Epithelial cell of esophagus (primary cell): ENCODE measurements at regions not wholly inside any gene's neighbourhood (a gene's known extent, or its start where the extent isn't known, plus 50 kb on each side); places are given as distances from the start of the nearest gene placed in this dataset.

Experiments
- DNase-seq: peaks from one replicate; pipeline ENCODE4 v3.0.0; 2010; ENCODE audit warnings: low read depth
- H3K4me3 ChIP-seq: 2 replicates; pipeline ENCODE4 v1.5.1; 2011; ENCODE audit warnings: mild to moderate bottlenecking, low read length, control low read depth
- TF ChIP-seq, protein P1 (sequence below): IDR thresholded peaks from 2 replicates; pipeline ENCODE4 v1.5.1; 2011; ENCODE audit warnings: low read depth, mild to moderate bottlenecking, low read length, control low read depth, inconsistent platforms; ENCODE audit not compliant: insufficient read depth; ENCODE audit errors: missing control alignments

DNA sequence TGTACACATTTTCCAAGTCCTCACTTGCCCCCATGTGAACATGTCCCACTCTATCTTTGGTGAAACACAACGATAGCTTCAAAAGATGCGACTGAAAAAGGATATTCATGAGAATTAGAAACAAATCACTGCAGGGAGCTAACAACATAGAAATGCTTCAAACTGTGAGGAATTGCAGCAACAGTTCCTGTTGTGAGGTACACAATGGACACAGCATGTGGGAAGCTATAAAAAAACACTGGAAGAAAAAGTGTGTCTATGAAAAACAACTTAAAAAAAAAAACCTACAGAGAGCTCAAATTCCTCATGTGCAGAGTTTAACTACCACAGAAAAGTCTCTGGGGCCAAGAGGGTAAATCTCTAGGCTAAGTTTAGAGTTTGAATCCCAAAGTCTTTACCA lies 51.6 kb upstream of the BLTP1 start:
- H3K4me3 ChIP-seq: no peak overlapping the region
- TF ChIP-seq, protein P1, sequence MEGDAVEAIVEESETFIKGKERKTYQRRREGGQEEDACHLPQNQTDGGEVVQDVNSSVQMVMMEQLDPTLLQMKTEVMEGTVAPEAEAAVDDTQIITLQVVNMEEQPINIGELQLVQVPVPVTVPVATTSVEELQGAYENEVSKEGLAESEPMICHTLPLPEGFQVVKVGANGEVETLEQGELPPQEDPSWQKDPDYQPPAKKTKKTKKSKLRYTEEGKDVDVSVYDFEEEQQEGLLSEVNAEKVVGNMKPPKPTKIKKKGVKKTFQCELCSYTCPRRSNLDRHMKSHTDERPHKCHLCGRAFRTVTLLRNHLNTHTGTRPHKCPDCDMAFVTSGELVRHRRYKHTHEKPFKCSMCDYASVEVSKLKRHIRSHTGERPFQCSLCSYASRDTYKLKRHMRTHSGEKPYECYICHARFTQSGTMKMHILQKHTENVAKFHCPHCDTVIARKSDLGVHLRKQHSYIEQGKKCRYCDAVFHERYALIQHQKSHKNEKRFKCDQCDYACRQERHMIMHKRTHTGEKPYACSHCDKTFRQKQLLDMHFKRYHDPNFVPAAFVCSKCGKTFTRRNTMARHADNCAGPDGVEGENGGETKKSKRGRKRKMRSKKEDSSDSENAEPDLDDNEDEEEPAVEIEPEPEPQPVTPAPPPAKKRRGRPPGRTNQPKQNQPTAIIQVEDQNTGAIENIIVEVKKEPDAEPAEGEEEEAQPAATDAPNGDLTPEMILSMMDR: no peak
- DNase-seq: no peak

DNA sequence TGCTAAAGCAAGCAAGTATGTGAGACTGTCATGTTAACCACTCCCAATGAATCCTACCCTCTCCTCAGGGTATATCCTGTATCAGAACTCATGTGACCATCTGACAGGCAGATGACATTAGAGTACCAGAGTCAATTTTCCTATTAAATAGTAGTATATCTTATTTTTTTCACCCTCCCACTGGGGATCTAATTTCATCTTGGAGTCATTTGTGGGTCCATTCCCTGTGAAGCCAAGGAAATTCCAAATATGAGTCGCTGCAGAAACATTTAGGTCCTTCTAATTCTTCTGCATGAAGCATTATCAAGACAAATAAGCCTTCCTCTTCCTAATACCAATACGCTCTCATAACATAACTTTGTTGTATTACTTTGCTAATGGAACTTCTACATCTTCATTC lies 52.2 kb upstream of the BLTP1 start:
- DNase-seq: peak; percentile 13
- TF ChIP-seq, protein P1: no peak
- no peak overlapping the region for H3K4me3 ChIP-seq

DNA sequence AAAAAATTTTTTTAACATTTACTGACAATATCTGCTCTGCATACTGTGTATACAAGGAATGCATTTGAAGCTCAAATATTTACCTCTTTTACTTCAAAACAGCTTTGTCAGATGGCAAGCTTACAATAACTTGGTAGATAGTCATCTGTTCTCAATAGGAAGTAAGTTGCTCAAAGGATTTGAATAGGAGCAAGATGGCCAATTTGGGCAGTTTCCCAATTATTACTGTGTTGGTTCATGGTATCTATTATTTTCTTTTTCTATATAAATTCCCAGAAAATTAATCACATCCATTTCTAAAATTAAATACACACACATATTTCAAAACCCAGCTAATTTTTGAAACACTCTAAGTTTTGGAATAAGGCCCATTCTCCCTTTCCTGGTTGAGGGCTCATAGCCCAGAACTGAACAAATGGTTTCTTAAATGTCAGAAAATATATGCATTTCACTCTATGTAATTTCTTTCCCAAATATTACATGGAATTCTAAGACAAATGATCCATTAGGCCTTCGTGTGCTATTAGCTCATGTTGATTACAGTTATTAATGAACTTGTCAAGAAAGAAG lies 60.2 kb upstream of the BLTP1 start:
- TF ChIP-seq, protein P1: no peak
- H3K4me3 ChIP-seq: no peak overlapping the region
- DNase-seq: no peak

DNA sequence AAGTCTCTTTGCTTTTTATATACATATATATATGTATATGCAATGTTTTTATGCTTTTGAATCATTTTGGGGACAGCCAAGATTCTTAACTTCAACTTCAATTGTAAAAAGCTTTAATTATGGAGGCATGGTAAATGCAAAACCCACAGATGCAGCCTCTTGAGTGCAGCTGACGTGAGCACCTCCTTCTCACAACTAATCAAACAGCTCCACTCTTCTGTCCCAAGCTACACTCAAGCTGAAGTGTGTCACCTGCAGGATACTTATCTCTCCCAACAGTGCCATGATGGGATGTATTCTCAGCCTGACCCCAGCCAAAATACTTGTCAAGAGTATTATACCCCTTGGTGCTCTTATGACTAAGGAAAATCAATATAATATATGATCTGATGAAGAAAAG lies 60.7 kb upstream of the BLTP1 start:
- no peak for DNase-seq
- TF ChIP-seq, protein P1: no peak

DNA sequence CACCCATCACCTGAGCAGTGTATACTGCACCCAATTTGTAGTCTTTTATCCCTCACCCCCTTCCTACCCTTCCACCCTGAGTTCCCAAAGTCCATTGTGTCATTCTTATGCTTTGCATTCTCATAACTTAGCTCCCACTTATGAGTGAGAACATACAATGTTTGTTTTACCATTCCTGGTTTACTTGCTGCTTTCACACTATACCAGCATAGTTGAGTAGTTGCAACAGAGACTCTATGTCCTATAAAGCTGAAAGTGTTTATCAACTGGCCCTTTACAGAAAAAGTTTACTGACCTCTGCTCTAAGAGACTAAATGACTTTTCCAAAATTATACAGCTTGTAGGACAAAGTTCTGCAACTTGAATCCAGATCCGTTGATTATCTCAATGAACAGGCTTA lies 61.1 kb upstream of the BLTP1 start:
- TF ChIP-seq, protein P1: no peak
- no peak for DNase-seq
- H3K4me3 ChIP-seq: no peak overlapping the region

More for the DNA sequence above, 60.7 kb upstream of the BLTP1 start:
- H3K4me3 ChIP-seq: no peak overlapping the region

DNA sequence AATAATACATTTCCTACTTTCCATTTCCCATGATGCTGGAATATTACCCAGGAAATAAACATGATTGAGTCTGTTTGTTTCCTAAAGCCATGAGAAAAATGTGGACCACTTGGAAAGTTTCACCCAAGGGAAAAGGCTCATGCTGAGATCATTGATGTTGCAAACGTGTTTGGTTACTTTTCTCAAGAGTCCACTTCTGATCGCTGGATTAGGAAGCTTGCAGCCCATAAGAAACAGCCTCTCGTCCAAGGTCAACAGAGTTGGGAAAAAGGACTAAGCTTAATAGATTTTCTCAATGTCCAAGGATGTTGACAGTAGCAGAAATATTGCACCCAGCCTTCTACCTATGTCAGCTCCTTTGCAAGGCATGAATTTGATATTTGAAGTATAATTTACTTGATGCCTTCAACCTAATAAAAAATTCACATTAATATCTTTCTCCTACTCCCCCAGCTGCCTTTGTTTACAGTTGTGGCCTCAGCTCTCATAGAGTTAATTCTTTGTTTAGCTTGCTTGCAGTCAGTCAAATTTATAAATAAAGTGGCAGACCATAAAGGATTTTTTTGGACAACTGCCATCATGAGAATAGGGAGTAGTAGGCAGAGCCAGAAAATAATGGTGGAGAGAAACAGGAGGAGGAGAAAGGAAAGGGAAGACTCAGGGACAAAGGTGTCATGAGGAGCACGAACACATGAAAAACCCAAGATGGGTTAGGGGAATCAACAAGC lies 65.6 kb upstream of the BLTP1 start:
- peak; percentile 5 for DNase-seq
- H3K4me3 ChIP-seq: no peak overlapping the region
- TF ChIP-seq, protein P1: no peak

DNA sequence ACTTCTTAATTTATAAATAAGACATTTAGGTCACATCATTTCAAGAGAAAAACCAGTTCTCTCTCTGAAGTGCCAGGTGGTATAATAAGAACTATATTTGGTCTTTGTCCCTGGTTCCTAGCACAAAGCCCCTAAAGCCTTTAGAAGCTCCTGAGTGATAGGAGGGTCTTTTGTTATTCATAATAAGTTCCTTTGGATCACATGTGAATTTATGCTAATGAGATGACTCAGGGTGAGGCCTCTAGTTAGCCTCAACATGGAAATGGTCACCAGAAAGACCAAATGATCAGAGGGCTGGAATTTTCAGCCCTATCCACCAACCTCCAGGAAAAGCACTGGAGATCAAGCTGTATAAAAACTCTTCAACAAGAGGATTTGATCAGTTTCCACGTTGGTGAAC lies 68.1 kb upstream of the BLTP1 start:
- no peak for DNase-seq
- no peak overlapping the region for H3K4me3 ChIP-seq
- TF ChIP-seq, protein P1: no peak
